Gastrocnemius medialis (tissue), 4 donors: ENCODE measurements at regions not wholly inside any gene's neighbourhood (a gene's known extent, or its start where the extent isn't known, plus 50 kb on each side); places are given as distances from the start of the nearest gene placed in this dataset.

Experiments
- ATAC-seq, 2 donors: fragments of 150-250 bp; one replicate each; pipeline ENCODE4 v1.9.1; 2016
- DNase-seq, 2 donors: peaks; one replicate each; pipeline ENCODE4 v3.0.0-alpha.2; 2019
- H3K27ac ChIP-seq, 4 donors: fragments of 200-600 bp; sonication (generic); 1 replicate in 1 of 4; 2 replicates in 3 of 4; pipeline ENCODE4 v1.5.1; 2016 to 2018; ENCODE audit warnings: mild to moderate bottlenecking in 2 of 4, moderate library complexity in 1 of 4
- H3K27me3 ChIP-seq, 3 donors: fragments of 200-600 bp; sonication (generic) in 2 of 3; 1 replicate in 1 of 3; 2 replicates in 2 of 3; pipeline versions ENCODE4 v1.5.1 to v1.6.0; 2016 to 2019; ENCODE audit warnings: mild to moderate bottlenecking in 1 of 3, moderate library complexity in 1 of 3
- H3K36me3 ChIP-seq, 2 donors: fragments of 200-600 bp; sonication (generic) in 1 of 2; one replicate each; pipeline ENCODE4 v1.5.1; 2017 to 2018
- H3K4me1 ChIP-seq, 2 donors: fragments of 200-600 bp; sonication (generic) in 1 of 2; one replicate each; pipeline ENCODE4 v1.5.1; 2016 to 2017; ENCODE audit warnings: mild to moderate bottlenecking in 2 of 2
- H3K4me3 ChIP-seq, 4 donors: fragments of 200-600 bp; sonication (generic) in 3 of 4; 1 replicate in 1 of 4; 2 replicates in 3 of 4; pipeline ENCODE4 v1.5.1; 2016 to 2019; ENCODE audit warnings: mild to moderate bottlenecking in 2 of 4
- H3K9me3 ChIP-seq, 3 donors: fragments of 200-600 bp; sonication (generic) in 2 of 3; 1 replicate in 1 of 3; 2 replicates in 2 of 3; pipeline ENCODE4 v1.5.1; 2016 to 2019
- CTCF ChIP-seq, 5 experiments: fragments of 450-650 bp in 3 of 5; fragments of 200-600 bp in 2 of 5; sonication (generic) in 2 of 5; IDR thresholded peaks in 4 of 5; conservative IDR thresholded peaks in 1 of 5; 1 replicate in 4 of 5; 2 replicates in 1 of 5; pipeline ENCODE4 v1.5.1; 2016 to 2019; ENCODE audit warnings: antibody characterized with exemption in 5 of 5, mild to moderate bottlenecking in 3 of 5, moderate library complexity in 3 of 5
- POLR2A ChIP-seq, 2 donors: fragments of 450-650 bp; IDR thresholded peaks; one replicate each; pipeline ENCODE4 v1.6.1; 2017; ENCODE audit warnings: antibody characterized with exemption in 2 of 2, mild to moderate bottlenecking in 2 of 2, moderate library complexity in 2 of 2
- in situ Hi-C, 4 donors: fragments of 200-750 bp; cut with MboI; loops; one replicate each; pipeline versions ENCODE4 v1.15.0 to v1.8.0; 2017; ENCODE audit warnings: low sequenced_read_pairs in 4 of 4
- intact Hi-C: fragments of 100-400 bp; cut with DNase I; formaldehyde crosslinking; loops from one replicate; pipeline ENCODE4 v1.15.1; 2023; ENCODE audit warnings: low total_unique reads

GRCh38 chr13:107370015-107370785, 802.3 kb upstream of the ARGLU1 start:
- intact Hi-C loops (no loop called here), in situ Hi-C loops (no loop called here)
- no peaks in the 10 kb centered on the region for H3K36me3 ChIP-seq
- H3K27me3 ChIP-seq = no peaks in the 10 kb centered on the region
- H3K4me3 ChIP-seq = no peak overlapping the region
- no peaks in the 10 kb centered on the region for H3K4me1 ChIP-seq
- ATAC-seq = no peak
- TF ChIP-seq CTCF (IDR thresholded peaks at IDR 0.05 in 4 of 5, conservative IDR thresholded peaks at IDR 0.05 in 1 of 5) = no peak
- TF ChIP-seq POLR2A (IDR thresholded peaks at IDR 0.05) = no peak
- no peaks in the 10 kb centered on the region for H3K9me3 ChIP-seq
- no peak for DNase-seq
- no peak overlapping the region for H3K27ac ChIP-seq

GRCh38 chr13:107367258-107367657, 799.3 kb upstream of the ARGLU1 start:
- DNase-seq (no peak), ATAC-seq (no peak)
- TF ChIP-seq POLR2A (IDR thresholded peaks at IDR 0.05) (no peak), CTCF (IDR thresholded peaks at IDR 0.05 in 4 of 5, conservative IDR thresholded peaks at IDR 0.05 in 1 of 5) (no peak)
- no peaks in the 10 kb centered on the region for H3K36me3 ChIP-seq
- no peak overlapping the region for H3K27ac ChIP-seq
- H3K9me3 ChIP-seq = no peaks in the 10 kb centered on the region
- H3K4me3 ChIP-seq = no peak overlapping the region
- intact Hi-C loops = no loop called here
- no peaks in the 10 kb centered on the region for H3K27me3 ChIP-seq
- no peaks in the 10 kb centered on the region for H3K4me1 ChIP-seq
- in situ Hi-C loops = no loop called here

- ATAC-seq = no peak
- H3K27ac ChIP-seq = no peak overlapping the region
- H3K4me3 ChIP-seq = no peak overlapping the region
- intact Hi-C loops = no loop called here
- TF ChIP-seq POLR2A (IDR thresholded peaks at IDR 0.05) (no peak), CTCF (IDR thresholded peaks at IDR 0.05 in 4 of 5, conservative IDR thresholded peaks at IDR 0.05 in 1 of 5) (no peak)
- no peak for DNase-seq
- no peaks in the 10 kb centered on the region for H3K4me1 ChIP-seq
- in situ Hi-C loops = no loop called here
- H3K9me3 ChIP-seq = no peaks in the 10 kb centered on the region
- H3K36me3 ChIP-seq = no peaks in the 10 kb centered on the region
- H3K27me3 ChIP-seq = no peaks in the 10 kb centered on the region
These were observed 797.7 kb upstream of the ARGLU1 start for GRCh38 chr13:107365466-107366215.

- H3K4me3 ChIP-seq = no peak overlapping the region
- in situ Hi-C loops (no loop called here), intact Hi-C loops (no loop called here)
- no peaks in the 10 kb centered on the region for H3K4me1 ChIP-seq
- H3K27me3 ChIP-seq = no peaks in the 10 kb centered on the region
- H3K27ac ChIP-seq = no peak overlapping the region
- ATAC-seq (no peak), DNase-seq (no peak)
- no peaks in the 10 kb centered on the region for H3K36me3 ChIP-seq
- no peak for TF ChIP-seq CTCF (IDR thresholded peaks at IDR 0.05 in 4 of 5, conservative IDR thresholded peaks at IDR 0.05 in 1 of 5)
- TF ChIP-seq POLR2A (IDR thresholded peaks at IDR 0.05) = no peak
- H3K9me3 ChIP-seq = no peaks in the 10 kb centered on the region
These were observed 796.7 kb upstream of the ARGLU1 start for GRCh38 chr13:107364658-107365057.
